ENCODE measurements at regions not wholly inside any gene's neighbourhood (a gene's known extent, or its start where the extent isn't known, plus 50 kb on each side); places are given as distances from the start of the nearest gene placed in this dataset.

DNA sequence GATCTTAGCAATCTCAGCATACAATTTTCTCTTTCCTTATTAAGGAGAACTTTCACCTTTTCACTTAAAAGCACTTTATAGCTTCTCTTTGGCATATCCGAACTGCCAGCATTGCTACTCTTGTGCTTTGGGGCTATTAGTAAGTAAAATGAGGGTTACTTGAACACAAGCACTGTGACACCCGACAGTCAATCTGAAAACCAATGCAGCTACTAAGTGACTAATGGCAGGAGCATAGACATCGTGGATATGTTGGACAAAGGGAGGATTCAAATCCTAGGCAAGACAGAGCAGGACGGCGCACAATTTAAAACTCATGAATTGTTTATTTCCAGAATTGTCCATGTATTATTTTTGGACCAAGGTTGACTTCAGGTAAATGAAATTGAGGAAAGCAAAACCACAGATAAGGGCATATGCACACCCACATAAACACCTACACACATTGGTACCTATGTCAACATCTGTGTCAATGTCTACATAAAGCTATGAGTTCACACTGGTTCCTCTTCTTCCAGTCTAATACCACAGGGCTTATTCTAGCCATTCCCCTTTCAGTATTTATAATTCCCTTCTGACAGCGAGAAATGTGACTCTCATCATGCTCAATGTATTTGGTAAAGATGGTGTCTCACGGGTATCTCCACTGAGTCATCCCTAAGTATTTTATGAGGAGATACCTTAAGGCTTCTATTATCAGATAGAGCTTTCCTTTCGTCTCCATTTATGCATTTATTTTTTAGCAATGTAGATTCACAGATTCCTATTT, 75.3 kb upstream of the RALGPS2 start (continued):
- TF ChIP-seq, protein P1, sequence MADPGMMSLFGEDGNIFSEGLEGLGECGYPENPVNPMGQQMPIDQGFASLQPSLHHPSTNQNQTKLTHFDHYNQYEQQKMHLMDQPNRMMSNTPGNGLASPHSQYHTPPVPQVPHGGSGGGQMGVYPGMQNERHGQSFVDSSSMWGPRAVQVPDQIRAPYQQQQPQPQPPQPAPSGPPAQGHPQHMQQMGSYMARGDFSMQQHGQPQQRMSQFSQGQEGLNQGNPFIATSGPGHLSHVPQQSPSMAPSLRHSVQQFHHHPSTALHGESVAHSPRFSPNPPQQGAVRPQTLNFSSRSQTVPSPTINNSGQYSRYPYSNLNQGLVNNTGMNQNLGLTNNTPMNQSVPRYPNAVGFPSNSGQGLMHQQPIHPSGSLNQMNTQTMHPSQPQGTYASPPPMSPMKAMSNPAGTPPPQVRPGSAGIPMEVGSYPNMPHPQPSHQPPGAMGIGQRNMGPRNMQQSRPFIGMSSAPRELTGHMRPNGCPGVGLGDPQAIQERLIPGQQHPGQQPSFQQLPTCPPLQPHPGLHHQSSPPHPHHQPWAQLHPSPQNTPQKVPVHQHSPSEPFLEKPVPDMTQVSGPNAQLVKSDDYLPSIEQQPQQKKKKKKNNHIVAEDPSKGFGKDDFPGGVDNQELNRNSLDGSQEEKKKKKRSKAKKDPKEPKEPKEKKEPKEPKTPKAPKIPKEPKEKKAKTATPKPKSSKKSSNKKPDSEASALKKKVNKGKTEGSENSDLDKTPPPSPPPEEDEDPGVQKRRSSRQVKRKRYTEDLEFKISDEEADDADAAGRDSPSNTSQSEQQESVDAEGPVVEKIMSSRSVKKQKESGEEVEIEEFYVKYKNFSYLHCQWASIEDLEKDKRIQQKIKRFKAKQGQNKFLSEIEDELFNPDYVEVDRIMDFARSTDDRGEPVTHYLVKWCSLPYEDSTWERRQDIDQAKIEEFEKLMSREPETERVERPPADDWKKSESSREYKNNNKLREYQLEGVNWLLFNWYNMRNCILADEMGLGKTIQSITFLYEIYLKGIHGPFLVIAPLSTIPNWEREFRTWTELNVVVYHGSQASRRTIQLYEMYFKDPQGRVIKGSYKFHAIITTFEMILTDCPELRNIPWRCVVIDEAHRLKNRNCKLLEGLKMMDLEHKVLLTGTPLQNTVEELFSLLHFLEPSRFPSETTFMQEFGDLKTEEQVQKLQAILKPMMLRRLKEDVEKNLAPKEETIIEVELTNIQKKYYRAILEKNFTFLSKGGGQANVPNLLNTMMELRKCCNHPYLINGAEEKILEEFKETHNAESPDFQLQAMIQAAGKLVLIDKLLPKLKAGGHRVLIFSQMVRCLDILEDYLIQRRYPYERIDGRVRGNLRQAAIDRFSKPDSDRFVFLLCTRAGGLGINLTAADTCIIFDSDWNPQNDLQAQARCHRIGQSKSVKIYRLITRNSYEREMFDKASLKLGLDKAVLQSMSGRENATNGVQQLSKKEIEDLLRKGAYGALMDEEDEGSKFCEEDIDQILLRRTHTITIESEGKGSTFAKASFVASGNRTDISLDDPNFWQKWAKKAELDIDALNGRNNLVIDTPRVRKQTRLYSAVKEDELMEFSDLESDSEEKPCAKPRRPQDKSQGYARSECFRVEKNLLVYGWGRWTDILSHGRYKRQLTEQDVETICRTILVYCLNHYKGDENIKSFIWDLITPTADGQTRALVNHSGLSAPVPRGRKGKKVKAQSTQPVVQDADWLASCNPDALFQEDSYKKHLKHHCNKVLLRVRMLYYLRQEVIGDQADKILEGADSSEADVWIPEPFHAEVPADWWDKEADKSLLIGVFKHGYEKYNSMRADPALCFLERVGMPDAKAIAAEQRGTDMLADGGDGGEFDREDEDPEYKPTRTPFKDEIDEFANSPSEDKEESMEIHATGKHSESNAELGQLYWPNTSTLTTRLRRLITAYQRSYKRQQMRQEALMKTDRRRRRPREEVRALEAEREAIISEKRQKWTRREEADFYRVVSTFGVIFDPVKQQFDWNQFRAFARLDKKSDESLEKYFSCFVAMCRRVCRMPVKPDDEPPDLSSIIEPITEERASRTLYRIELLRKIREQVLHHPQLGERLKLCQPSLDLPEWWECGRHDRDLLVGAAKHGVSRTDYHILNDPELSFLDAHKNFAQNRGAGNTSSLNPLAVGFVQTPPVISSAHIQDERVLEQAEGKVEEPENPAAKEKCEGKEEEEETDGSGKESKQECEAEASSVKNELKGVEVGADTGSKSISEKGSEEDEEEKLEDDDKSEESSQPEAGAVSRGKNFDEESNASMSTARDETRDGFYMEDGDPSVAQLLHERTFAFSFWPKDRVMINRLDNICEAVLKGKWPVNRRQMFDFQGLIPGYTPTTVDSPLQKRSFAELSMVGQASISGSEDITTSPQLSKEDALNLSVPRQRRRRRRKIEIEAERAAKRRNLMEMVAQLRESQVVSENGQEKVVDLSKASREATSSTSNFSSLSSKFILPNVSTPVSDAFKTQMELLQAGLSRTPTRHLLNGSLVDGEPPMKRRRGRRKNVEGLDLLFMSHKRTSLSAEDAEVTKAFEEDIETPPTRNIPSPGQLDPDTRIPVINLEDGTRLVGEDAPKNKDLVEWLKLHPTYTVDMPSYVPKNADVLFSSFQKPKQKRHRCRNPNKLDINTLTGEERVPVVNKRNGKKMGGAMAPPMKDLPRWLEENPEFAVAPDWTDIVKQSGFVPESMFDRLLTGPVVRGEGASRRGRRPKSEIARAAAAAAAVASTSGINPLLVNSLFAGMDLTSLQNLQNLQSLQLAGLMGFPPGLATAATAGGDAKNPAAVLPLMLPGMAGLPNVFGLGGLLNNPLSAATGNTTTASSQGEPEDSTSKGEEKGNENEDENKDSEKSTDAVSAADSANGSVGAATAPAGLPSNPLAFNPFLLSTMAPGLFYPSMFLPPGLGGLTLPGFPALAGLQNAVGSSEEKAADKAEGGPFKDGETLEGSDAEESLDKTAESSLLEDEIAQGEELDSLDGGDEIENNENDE (IDR thresholded peaks at IDR 0.05; ENCODE audit: insufficient replicate concordance, low read length): no peak
- no peak for TF ChIP-seq SUZ12 (IDR thresholded peaks at IDR 0.05; ENCODE audit: low read length)
- no peak for TF ChIP-seq TCF12 (IDR thresholded peaks at IDR 0.05; ENCODE audit: low read depth, low read length)
- TF ChIP-seq CBX5 (IDR thresholded peaks at IDR 0.05; ENCODE audit: low read depth, low read length): no peak
- TF ChIP-seq RAD21 (IDR thresholded peaks at IDR 0.05 in 1 of 2, conservative IDR thresholded peaks at IDR 0.05 in 1 of 2; ENCODE audit: low read depth in 2 of 2, low read length in 2 of 2): no peak
- no peak for TF ChIP-seq KDM5A (IDR thresholded peaks at IDR 0.05; ENCODE audit: low read length)
- TF ChIP-seq, protein P2, sequence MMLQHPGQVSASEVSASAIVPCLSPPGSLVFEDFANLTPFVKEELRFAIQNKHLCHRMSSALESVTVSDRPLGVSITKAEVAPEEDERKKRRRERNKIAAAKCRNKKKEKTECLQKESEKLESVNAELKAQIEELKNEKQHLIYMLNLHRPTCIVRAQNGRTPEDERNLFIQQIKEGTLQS (IDR thresholded peaks at IDR 0.05; ENCODE audit: insufficient read depth, low read depth, low read length): no peak
- TF ChIP-seq KDM1A (IDR thresholded peaks at IDR 0.05; ENCODE audit: borderline replicate concordance, low read length): no peak
- TF ChIP-seq HDAC2 (IDR thresholded peaks at IDR 0.05; ENCODE audit: borderline replicate concordance in 1 of 2, low read depth in 2 of 2, low read length in 2 of 2): no peak
